H9 (cell line): ENCODE measurements at regions not wholly inside any gene's neighbourhood (a gene's known extent, or its start where the extent isn't known, plus 50 kb on each side); places are given as distances from the start of the nearest gene placed in this dataset.

Experiments
- DNase-seq: peaks from one replicate; pipeline ENCODE4 v3.0.0-alpha.2; 2017
- H2AFZ ChIP-seq: one replicate; pipeline ENCODE4 v1.6.1; 2013; ENCODE audit warnings: mild to moderate bottlenecking, low read length, control low read depth, moderate library complexity
- H2AK5ac ChIP-seq: 2 replicates; pipeline ENCODE4 v1.6.1; 2013; ENCODE audit warnings: low read length, control low read depth, mixed read lengths; ENCODE audit not compliant: insufficient read length
- H2BK120ac ChIP-seq: one replicate; pipeline ENCODE4 v1.6.1; 2013; ENCODE audit warnings: low read depth, mild to moderate bottlenecking, low read length, control low read depth, inconsistent platforms; ENCODE audit not compliant: poor library complexity, severe bottlenecking
- H2BK12ac ChIP-seq: 2 replicates; pipeline ENCODE4 v1.6.1; 2013; ENCODE audit warnings: low read length, control low read depth, mixed read lengths, low read depth; ENCODE audit not compliant: insufficient read length
- H2BK15ac ChIP-seq: 2 replicates; pipeline ENCODE4 v1.6.1; 2013; ENCODE audit warnings: low read depth, low read length, control low read depth
- H2BK20ac ChIP-seq: one replicate; pipeline ENCODE4 v1.6.1; 2013; ENCODE audit warnings: low read depth, mild to moderate bottlenecking, low read length, control low read depth, inconsistent platforms; ENCODE audit not compliant: poor library complexity, severe bottlenecking
- H2BK5ac ChIP-seq: 2 replicates; pipeline ENCODE4 v1.6.1; 2013; ENCODE audit warnings: low read length, control low read depth, mixed read lengths; ENCODE audit not compliant: insufficient read length
- H3K14ac ChIP-seq: 2 replicates; pipeline ENCODE4 v1.6.1; 2013; ENCODE audit warnings: low read length, control low read depth; ENCODE audit not compliant: insufficient read depth
- H3K18ac ChIP-seq: 2 replicates; pipeline ENCODE4 v1.6.1; 2013; ENCODE audit warnings: low read depth, mild to moderate bottlenecking, mixed read lengths, low read length, control low read depth; ENCODE audit not compliant: insufficient read length
- H3K23ac ChIP-seq: 2 replicates; pipeline ENCODE4 v1.6.1; 2013; ENCODE audit warnings: low read length, control low read depth, mixed read lengths, low read depth; ENCODE audit not compliant: insufficient read length
- H3K23me2 ChIP-seq: 2 replicates; pipeline ENCODE4 v1.6.1; 2013; ENCODE audit warnings: low read depth, mild to moderate bottlenecking, mixed read lengths, low read length, control low read depth; ENCODE audit not compliant: insufficient read length, poor library complexity, severe bottlenecking
- H3K27ac ChIP-seq: 2 replicates; pipeline ENCODE4 v1.5.1; 2013; ENCODE audit warnings: low read length, control low read depth, mixed read lengths, low read depth; ENCODE audit not compliant: insufficient read length
- H3K27me3 ChIP-seq: 2 replicates; pipeline ENCODE4 v1.6.1; 2013; ENCODE audit warnings: low read length, control low read depth, inconsistent platforms; ENCODE audit not compliant: insufficient read depth
- H3K4ac ChIP-seq: 2 replicates; pipeline ENCODE4 v1.6.1; 2013; ENCODE audit warnings: low read depth, mild to moderate bottlenecking, control low read depth, inconsistent platforms, low read length, moderate library complexity
- H3K4me1 ChIP-seq: 2 replicates; pipeline ENCODE4 v1.6.1; 2013; ENCODE audit warnings: low read length, control low read depth, inconsistent platforms; ENCODE audit not compliant: insufficient read depth
- H3K4me2 ChIP-seq: 2 replicates; pipeline ENCODE4 v1.6.1; 2013; ENCODE audit warnings: low read length, control low read depth, mixed read lengths; ENCODE audit not compliant: insufficient read length, insufficient read depth
- H3K56ac ChIP-seq: 2 replicates; pipeline ENCODE4 v1.6.1; 2013; ENCODE audit warnings: low read depth, mild to moderate bottlenecking, mixed read lengths, low read length, control low read depth; ENCODE audit not compliant: insufficient read length
- H3K79me1 ChIP-seq: 2 replicates; pipeline ENCODE4 v1.6.1; 2013; ENCODE audit warnings: low read depth, mild to moderate bottlenecking, moderate library complexity, low read length, control low read depth, inconsistent platforms; ENCODE audit not compliant: insufficient read depth, poor library complexity, severe bottlenecking
- H3K79me2 ChIP-seq: 2 replicates; pipeline ENCODE4 v1.6.1; 2013; ENCODE audit warnings: low read length, control low read depth, inconsistent platforms; ENCODE audit not compliant: insufficient read depth
- H3K9ac ChIP-seq: 2 replicates; pipeline ENCODE4 v1.6.1; 2013; ENCODE audit warnings: low read length, control low read depth, mixed read lengths; ENCODE audit not compliant: insufficient read length; ENCODE audit errors: extremely low read depth
- H3K9me3 ChIP-seq: one replicate; pipeline ENCODE4 v1.6.1; 2013; ENCODE audit warnings: low read depth, low read length, inconsistent platforms; ENCODE audit not compliant: control insufficient read depth
- H3T11ph ChIP-seq: one replicate; pipeline ENCODE4 v1.6.1; 2013; ENCODE audit warnings: mild to moderate bottlenecking, low read length, control low read depth, inconsistent platforms
- H4K20me1 ChIP-seq: one replicate; pipeline ENCODE4 v1.6.1; 2013; ENCODE audit not compliant: control insufficient read depth, insufficient read length, insufficient read depth
- H4K5ac ChIP-seq: 2 replicates; pipeline ENCODE4 v1.6.1; 2013; ENCODE audit warnings: low read depth, mild to moderate bottlenecking, mixed read lengths, low read length, control low read depth; ENCODE audit not compliant: insufficient read length
- H4K8ac ChIP-seq: replicated peaks from 2 replicates; pipeline ENCODE4 v1.6.1; 2013; ENCODE audit warnings: low read length, control low read depth, mixed read lengths, low read depth; ENCODE audit not compliant: insufficient read length
- H4K91ac ChIP-seq: 2 replicates; pipeline ENCODE4 v1.6.1; 2013; ENCODE audit warnings: low read depth, mild to moderate bottlenecking, moderate library complexity, mixed read lengths, low read length, control low read depth; ENCODE audit not compliant: insufficient read length
- H3K27ac Mint-ChIP-seq, 3 experiments: 2 replicates in 2 of 3; 3 replicates in 1 of 3; pipeline ENCODE4 v1.8.0; 2020 to 2021; ENCODE audit warnings: mixed read lengths in 3 of 3, mild to moderate bottlenecking in 1 of 3, moderate library complexity in 1 of 3
- H3K27me3 Mint-ChIP-seq: 2 replicates; pipeline ENCODE4 v1.8.0; 2021; ENCODE audit warnings: low read depth, mild to moderate bottlenecking, moderate library complexity, mixed read lengths
- H3K36me3 Mint-ChIP-seq, 3 experiments: 2 replicates in 2 of 3; 3 replicates in 1 of 3; pipeline ENCODE4 v1.8.0; 2020 to 2021; ENCODE audit warnings: low read depth in 3 of 3, mixed read lengths in 3 of 3; ENCODE audit not compliant: insufficient read depth in 1 of 3
- H3K4me1 Mint-ChIP-seq, 2 experiments: 2 replicates each; pipeline ENCODE4 v1.8.0; 2020; ENCODE audit warnings: mixed read lengths in 2 of 2
- H3K4me3 Mint-ChIP-seq, 2 experiments: 2 replicates in 1 of 2; 3 replicates in 1 of 2; pipeline ENCODE4 v1.8.0; 2020 to 2021; ENCODE audit warnings: mild to moderate bottlenecking in 2 of 2, mixed read lengths in 2 of 2, moderate library complexity in 1 of 2
- H3K9me3 Mint-ChIP-seq, 2 experiments: 2 replicates in 1 of 2; 3 replicates in 1 of 2; pipeline ENCODE4 v1.8.0; 2020; ENCODE audit warnings: mild to moderate bottlenecking in 2 of 2, mixed read lengths in 2 of 2, moderate library complexity in 1 of 2
- CTCF ChIP-seq: fragments of 200-600 bp; sonication (generic); conservative IDR thresholded peaks from 3 replicates; pipeline ENCODE4 v1.8.0; 2021; ENCODE audit warnings: antibody characterized with exemption, mild to moderate bottlenecking
- WGBS: extraction: QIAGEN DNeasy Blood & Tissue Kit; methylation state at CpG from one replicate; pipeline ENCODE4 v1.1.7; 2013; ENCODE audit warnings: missing lambda C conversion rate, low lambda C conversion rate, mixed read lengths; ENCODE audit not compliant: insufficient read length; ENCODE audit errors: extremely low coverage; 5-methylcytosine and 5-hydroxymethylcytosine counted together

- H3K36me3 Mint-ChIP-seq: no peaks in the 10 kb centered on the region
- WGBS: no CpG with 5 or more reads among the region's 3 CpGs
Measured at GRCh38 chr6:169320013-169320412, 66.4 kb upstream of the THBS2 start.

More at GRCh38 chr6:169320013-169320412, 66.4 kb upstream of the THBS2 start:
- no peak for TF ChIP-seq CTCF
- H3K9me3 ChIP-seq: no peaks in the 10 kb centered on the region
- no peak overlapping the region for H4K5ac ChIP-seq
- H2BK15ac ChIP-seq: no peak overlapping the region
- Mint-ChIP-seq H3K4me3 (no peak overlapping the region), H3K9me3 (no peaks in the 10 kb centered on the region; a peak in 1 of 5 replicates), H3K4me1 (peaks cover 6 to 7% of the 10 kb centered on the region in 2 experiments), H3K27ac (no peak overlapping the region), H3K27me3 (no peaks in the 10 kb centered on the region; the same call in 1 of the 2 replicates)
- no peak overlapping the region for H3K56ac ChIP-seq
- no peaks in the 10 kb centered on the region for H3K27me3 ChIP-seq
- no peak overlapping the region for H2BK120ac ChIP-seq
- no peaks in the 10 kb centered on the region for H3K79me2 ChIP-seq
- no peak overlapping the region for H3K4me2 ChIP-seq
- H2BK5ac ChIP-seq: no peak overlapping the region
- H2AK5ac ChIP-seq: no peak overlapping the region
- no peaks in the 10 kb centered on the region for H3K23me2 ChIP-seq
- no peaks in the 10 kb centered on the region for H3K4me1 ChIP-seq
- H3K14ac ChIP-seq: no peak overlapping the region
- no peak overlapping the region for H3K27ac ChIP-seq
- H3K9ac ChIP-seq: no peak overlapping the region
- H2BK12ac ChIP-seq: no peak overlapping the region
- H2AFZ ChIP-seq: no peak overlapping the region
- no peaks in the 10 kb centered on the region for H4K20me1 ChIP-seq
- no peak overlapping the region for H3K23ac ChIP-seq
- no peak overlapping the region for H3K4ac ChIP-seq
- no peak overlapping the region for H4K91ac ChIP-seq
- H2BK20ac ChIP-seq: no peak overlapping the region
- H3K18ac ChIP-seq: no peak overlapping the region
- DNase-seq: no peak
- H3T11ph ChIP-seq: no peak overlapping the region
- H3K79me1 ChIP-seq: no peaks in the 10 kb centered on the region
- no peak overlapping the region for H4K8ac ChIP-seq
